ENCODE measurements at regions not wholly inside any gene's neighbourhood (a gene's known extent, or its start where the extent isn't known, plus 50 kb on each side); places are given as distances from the start of the nearest gene placed in this dataset.

DNA sequence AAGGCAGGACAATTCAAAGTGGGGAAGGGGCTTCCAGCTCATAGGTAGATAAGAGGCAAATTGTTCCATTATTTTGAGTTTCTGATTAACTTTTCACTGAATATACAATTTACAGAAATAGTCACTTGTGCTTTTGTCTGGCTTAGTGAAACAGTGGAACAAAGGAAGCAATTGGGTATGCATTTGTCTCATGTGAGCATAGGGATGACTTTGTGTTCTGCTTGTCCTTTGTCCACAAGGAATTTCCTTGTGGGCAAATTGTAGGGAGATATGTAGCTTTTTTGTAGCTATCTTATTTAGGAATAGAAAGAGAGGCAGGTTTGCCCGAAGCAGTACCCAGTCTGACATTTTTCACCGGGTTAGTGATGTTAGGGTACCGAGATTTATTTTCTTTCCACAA lies 1224.8 kb downstream of the SLITRK1 start:
- no peaks in the 10 kb centered on the region for H3K79me2 ChIP-seq (ENCODE audit: insufficient read depth, low read length)

DNA sequence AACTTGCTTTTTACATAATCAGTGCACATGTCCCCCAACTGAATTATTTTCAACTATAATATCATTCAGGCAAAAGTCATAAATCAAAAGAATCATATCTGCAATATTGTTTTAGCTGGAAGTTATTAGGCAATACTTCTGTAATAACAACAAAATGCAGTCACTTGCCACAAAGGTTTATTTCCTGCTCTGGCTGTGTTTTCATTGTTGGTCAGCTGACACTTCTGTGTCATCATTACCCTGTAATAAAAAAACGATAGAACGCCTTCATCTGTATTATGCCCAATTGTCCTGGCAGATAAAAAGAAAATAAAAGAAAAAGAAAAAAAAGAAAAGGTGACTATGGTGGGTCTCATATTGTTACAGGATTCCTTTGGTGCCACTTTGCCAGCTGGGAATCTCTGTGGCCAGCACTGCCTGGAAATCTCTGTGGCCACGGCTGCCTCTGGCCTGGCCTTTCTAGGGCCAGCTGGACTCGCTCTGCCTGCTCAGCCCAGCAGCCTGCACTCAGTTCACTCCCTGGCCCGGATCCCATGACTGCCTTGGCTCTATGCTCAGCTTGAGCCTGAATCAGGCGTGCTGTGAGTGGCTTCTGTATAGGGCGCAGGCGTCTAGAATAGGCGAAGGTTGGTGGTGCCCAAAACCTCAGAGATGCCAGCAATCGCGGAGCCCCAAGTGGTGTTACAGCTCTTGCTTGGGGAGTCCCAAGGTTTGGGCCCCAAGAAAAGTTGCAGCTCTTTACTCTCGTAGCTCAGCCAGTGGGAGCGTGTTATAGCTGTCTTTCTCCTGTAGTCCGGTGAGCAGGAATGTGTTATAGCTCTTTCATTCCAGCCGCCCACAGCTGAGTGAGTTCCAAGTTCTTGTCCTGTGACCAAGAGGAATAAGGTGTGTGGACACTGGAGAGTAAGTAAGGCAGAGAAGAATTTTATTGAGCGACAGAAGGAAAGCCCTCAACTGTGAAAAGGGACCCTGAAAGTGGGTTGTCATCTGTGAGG lies 1227.1 kb downstream of the SLITRK1 start:
- Histone ChIP-seq H3K27ac (ENCODE audit: low read depth, low read length) (no peak overlapping the region), H3K4me2 (ENCODE audit: insufficient read depth, low read length) (no peak overlapping the region), H3K4me3 (ENCODE audit: insufficient read depth, low read length) (no peak overlapping the region)

More for the DNA sequence above, 1224.8 kb downstream of the SLITRK1 start:
- Histone ChIP-seq H3K36me3 (ENCODE audit: insufficient read depth, low read length) (no peaks in the 10 kb centered on the region), H3K4me1 (ENCODE audit: insufficient read depth, low read length) (no peaks in the 10 kb centered on the region), H3K27me3 (ENCODE audit: insufficient read depth, low read length) (no peaks in the 10 kb centered on the region), H2AFZ (ENCODE audit: low read length) (no peak overlapping the region), H3K4me3 (ENCODE audit: insufficient read depth, low read length) (no peak overlapping the region), H4K20me1 (ENCODE audit: insufficient read depth, low read length) (no peaks in the 10 kb centered on the region), H3K4me2 (ENCODE audit: insufficient read depth, low read length) (no peak overlapping the region), H3K9me3 (ENCODE audit: low read depth, low read length) (no peaks in the 10 kb centered on the region), H3K27ac (ENCODE audit: low read depth, low read length) (no peak overlapping the region)
- TF ChIP-seq, protein P1, sequence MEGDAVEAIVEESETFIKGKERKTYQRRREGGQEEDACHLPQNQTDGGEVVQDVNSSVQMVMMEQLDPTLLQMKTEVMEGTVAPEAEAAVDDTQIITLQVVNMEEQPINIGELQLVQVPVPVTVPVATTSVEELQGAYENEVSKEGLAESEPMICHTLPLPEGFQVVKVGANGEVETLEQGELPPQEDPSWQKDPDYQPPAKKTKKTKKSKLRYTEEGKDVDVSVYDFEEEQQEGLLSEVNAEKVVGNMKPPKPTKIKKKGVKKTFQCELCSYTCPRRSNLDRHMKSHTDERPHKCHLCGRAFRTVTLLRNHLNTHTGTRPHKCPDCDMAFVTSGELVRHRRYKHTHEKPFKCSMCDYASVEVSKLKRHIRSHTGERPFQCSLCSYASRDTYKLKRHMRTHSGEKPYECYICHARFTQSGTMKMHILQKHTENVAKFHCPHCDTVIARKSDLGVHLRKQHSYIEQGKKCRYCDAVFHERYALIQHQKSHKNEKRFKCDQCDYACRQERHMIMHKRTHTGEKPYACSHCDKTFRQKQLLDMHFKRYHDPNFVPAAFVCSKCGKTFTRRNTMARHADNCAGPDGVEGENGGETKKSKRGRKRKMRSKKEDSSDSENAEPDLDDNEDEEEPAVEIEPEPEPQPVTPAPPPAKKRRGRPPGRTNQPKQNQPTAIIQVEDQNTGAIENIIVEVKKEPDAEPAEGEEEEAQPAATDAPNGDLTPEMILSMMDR (IDR thresholded peaks at IDR 0.05; ENCODE audit: extremely low read depth, low read depth, low read length): no peak
- no peak for DNase-seq (ENCODE audit: insufficient read length, low spot score, missing footprints)

GRCh38 chr13:82654143-82654542 lies 1228.1 kb downstream of the SLITRK1 start:
- no peaks in the 10 kb centered on the region for H3K36me3 ChIP-seq (ENCODE audit: insufficient read depth, low read length)
- no peak for DNase-seq (ENCODE audit: insufficient read length, low spot score, missing footprints)
- no peak overlapping the region for H2AFZ ChIP-seq (ENCODE audit: low read length)
- H3K4me3 ChIP-seq (ENCODE audit: insufficient read depth, low read length): no peak overlapping the region
- TF ChIP-seq, protein P1 (IDR thresholded peaks at IDR 0.05; ENCODE audit: extremely low read depth, low read depth, low read length): no peak
- no peaks in the 10 kb centered on the region for H3K4me1 ChIP-seq (ENCODE audit: insufficient read depth, low read length)
- no peaks in the 10 kb centered on the region for H3K79me2 ChIP-seq (ENCODE audit: insufficient read depth, low read length)
- no peaks in the 10 kb centered on the region for H3K27me3 ChIP-seq (ENCODE audit: insufficient read depth, low read length)
- no peak overlapping the region for H3K27ac ChIP-seq (ENCODE audit: low read depth, low read length)
- H4K20me1 ChIP-seq (ENCODE audit: insufficient read depth, low read length): no peaks in the 10 kb centered on the region
- H3K4me2 ChIP-seq (ENCODE audit: insufficient read depth, low read length): no peak overlapping the region
- H3K9me3 ChIP-seq (ENCODE audit: low read depth, low read length): no peaks in the 10 kb centered on the region

More for the DNA sequence above, 1227.1 kb downstream of the SLITRK1 start:
- DNase-seq (ENCODE audit: insufficient read length, low spot score, missing footprints): no peak
- no peaks in the 10 kb centered on the region for H3K9me3 ChIP-seq (ENCODE audit: low read depth, low read length)
- H3K79me2 ChIP-seq (ENCODE audit: insufficient read depth, low read length): no peaks in the 10 kb centered on the region
- no peaks in the 10 kb centered on the region for H3K4me1 ChIP-seq (ENCODE audit: insufficient read depth, low read length)
- peak overlapping the region; percentile 15 for H2AFZ ChIP-seq (ENCODE audit: low read length)
- H3K36me3 ChIP-seq (ENCODE audit: insufficient read depth, low read length): no peaks in the 10 kb centered on the region
- no peaks in the 10 kb centered on the region for H4K20me1 ChIP-seq (ENCODE audit: insufficient read depth, low read length)
- TF ChIP-seq, protein P1 (IDR thresholded peaks at IDR 0.05; ENCODE audit: extremely low read depth, low read depth, low read length): no peak
- H3K27me3 ChIP-seq (ENCODE audit: insufficient read depth, low read length): no peaks in the 10 kb centered on the region

GRCh38 chr13:82647540-82647939 lies 1234.7 kb downstream of the SLITRK1 start:
- TF ChIP-seq, protein P1 (IDR thresholded peaks at IDR 0.05; ENCODE audit: extremely low read depth, low read depth, low read length): no peak
- Histone ChIP-seq H3K36me3 (ENCODE audit: insufficient read depth, low read length) (no peaks in the 10 kb centered on the region), H4K20me1 (ENCODE audit: insufficient read depth, low read length) (no peaks in the 10 kb centered on the region), H3K4me2 (ENCODE audit: insufficient read depth, low read length) (no peak overlapping the region), H3K4me3 (ENCODE audit: insufficient read depth, low read length) (no peak overlapping the region), H3K79me2 (ENCODE audit: insufficient read depth, low read length) (no peaks in the 10 kb centered on the region), H2AFZ (ENCODE audit: low read length) (no peak overlapping the region), H3K9me3 (ENCODE audit: low read depth, low read length) (no peaks in the 10 kb centered on the region), H3K27ac (ENCODE audit: low read depth, low read length) (no peak overlapping the region), H3K4me1 (ENCODE audit: insufficient read depth, low read length) (no peaks in the 10 kb centered on the region), H3K27me3 (ENCODE audit: insufficient read depth, low read length) (no peaks in the 10 kb centered on the region)
- no peak for DNase-seq (ENCODE audit: insufficient read length, low spot score, missing footprints)

Data from osteoblast (primary cell).